Activated T-cell treated with anti-CD3 and anti-CD28 coated beads, Interleukin-2, amount 50 U/mL, for 4 hours (primary cell): ENCODE measurements at regions not wholly inside any gene's neighbourhood (a gene's known extent, or its start where the extent isn't known, plus 50 kb on each side); places are given as distances from the start of the nearest gene placed in this dataset.
"Not testable (repeated sequence)": the region's sequence is repeated elsewhere in the genome, so short reads cannot be mapped to it uniquely, and the experiment has no call there.

Experiments
- ATAC-seq, 2 donors: fragments of 200-7000 bp; cut with Tn5 transposase; one replicate each; pipeline ENCODE4 v1.10.0; 2021
- DNase-seq: peaks from one replicate; pipeline ENCODE4 v3.0.0-alpha.2; 2020
- H3K27me3 Mint-ChIP-seq: one replicate; pipeline ENCODE4 v1.8.0; 2021; ENCODE audit warnings: low read depth, mixed read lengths
- H3K36me3 Mint-ChIP-seq: one replicate; pipeline ENCODE4 v1.8.0; 2022; ENCODE audit warnings: mixed read lengths; ENCODE audit not compliant: insufficient read depth
- H3K4me1 Mint-ChIP-seq: one replicate; pipeline ENCODE4 v1.8.0; 2021; ENCODE audit warnings: low read depth, mixed read lengths
- H3K4me3 Mint-ChIP-seq: one replicate; pipeline ENCODE4 v1.8.0; 2021; ENCODE audit warnings: mild to moderate bottlenecking, moderate library complexity, mixed read lengths
- H3K9me3 Mint-ChIP-seq: one replicate; pipeline ENCODE4 v1.8.0; 2021; ENCODE audit warnings: mixed read lengths

- H3K4me3 Mint-ChIP-seq = no peak overlapping the region
- H3K27me3 Mint-ChIP-seq = no peaks in the 10 kb centered on the region
- DNase-seq (no peak), ATAC-seq (no peak)
- H3K36me3 Mint-ChIP-seq = peaks cover 7% of the 10 kb centered on the region
- no peaks in the 10 kb centered on the region for H3K4me1 Mint-ChIP-seq
- H3K9me3 Mint-ChIP-seq = peaks cover 47% of the 10 kb centered on the region
Observed at GRCh38 chr2:160826496-160826895, 332.9 kb upstream of the RBMS1 start.

DNA sequence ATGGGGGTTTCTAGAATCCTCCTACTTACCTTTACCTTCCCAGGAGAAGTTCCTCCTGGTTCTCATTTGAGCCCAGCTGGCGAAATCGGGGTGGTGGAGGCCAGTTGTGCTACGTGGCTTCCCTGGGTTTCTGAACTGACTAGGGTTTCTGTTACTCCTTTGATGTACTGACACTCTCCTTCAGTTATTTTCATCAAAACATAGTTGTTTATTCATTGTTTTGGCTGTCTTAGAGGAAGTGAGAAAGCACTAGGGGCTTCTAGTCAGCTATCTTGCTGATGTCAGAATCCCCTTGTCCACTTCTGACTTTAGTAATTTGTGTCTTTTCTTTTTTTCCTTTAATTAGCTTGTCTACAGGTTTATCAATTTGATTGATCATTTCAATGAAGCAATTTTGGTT lies 332.2 kb upstream of the TANK start:
- peaks cover 36% of the 10 kb centered on the region for H3K9me3 Mint-ChIP-seq
- no peak for ATAC-seq
- peaks cover 7% of the 10 kb centered on the region for H3K36me3 Mint-ChIP-seq
- H3K27me3 Mint-ChIP-seq = no peaks in the 10 kb centered on the region
- no peak for DNase-seq
- no peaks in the 10 kb centered on the region for H3K4me1 Mint-ChIP-seq
- no peak overlapping the region for H3K4me3 Mint-ChIP-seq

- DNase-seq, ATAC-seq, H3K4me1 Mint-ChIP-seq, H3K9me3 Mint-ChIP-seq, H3K36me3 Mint-ChIP-seq, H3K27me3 Mint-ChIP-seq, H3K4me3 Mint-ChIP-seq: not testable (repeated sequence)
Observed at GRCh38 chr2:160832381-160832780, 327.8 kb upstream of the TANK start.

- no peak for DNase-seq
- Mint-ChIP-seq H3K27me3 (peaks cover 7% of the 10 kb centered on the region), H3K4me1 (no peaks in the 10 kb centered on the region), H3K9me3 (no peaks in the 10 kb centered on the region), H3K4me3 (no peak overlapping the region), H3K36me3 (no peaks in the 10 kb centered on the region)
- no peak for ATAC-seq
Observed at GRCh38 chr2:160835166-160835565, 325.1 kb upstream of the TANK start.

DNA sequence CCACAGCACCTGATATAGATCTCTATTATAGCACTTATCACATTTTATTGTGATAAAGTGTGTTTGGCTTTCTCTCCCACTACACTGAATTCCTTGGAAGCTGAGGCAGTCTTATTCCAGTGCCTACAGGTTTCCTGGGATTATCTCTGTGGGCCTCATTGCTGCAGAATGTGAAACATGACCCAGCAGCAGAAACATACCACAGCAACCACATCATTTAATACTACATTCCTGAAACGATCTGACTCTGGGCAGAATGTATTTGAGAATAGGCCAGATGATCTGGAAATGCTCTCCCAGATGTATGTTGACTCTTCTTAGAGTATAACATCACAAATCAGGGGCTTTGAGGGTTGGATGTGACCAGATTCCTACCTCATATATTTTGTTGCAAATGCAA lies 323.5 kb upstream of the TANK start:
- Mint-ChIP-seq H3K4me1 (no peaks in the 10 kb centered on the region), H3K4me3 (no peak overlapping the region), H3K36me3 (no peaks in the 10 kb centered on the region), H3K27me3 (peaks cover 7% of the 10 kb centered on the region), H3K9me3 (no peaks in the 10 kb centered on the region)
- ATAC-seq (no peak), DNase-seq (no peak)

DNA sequence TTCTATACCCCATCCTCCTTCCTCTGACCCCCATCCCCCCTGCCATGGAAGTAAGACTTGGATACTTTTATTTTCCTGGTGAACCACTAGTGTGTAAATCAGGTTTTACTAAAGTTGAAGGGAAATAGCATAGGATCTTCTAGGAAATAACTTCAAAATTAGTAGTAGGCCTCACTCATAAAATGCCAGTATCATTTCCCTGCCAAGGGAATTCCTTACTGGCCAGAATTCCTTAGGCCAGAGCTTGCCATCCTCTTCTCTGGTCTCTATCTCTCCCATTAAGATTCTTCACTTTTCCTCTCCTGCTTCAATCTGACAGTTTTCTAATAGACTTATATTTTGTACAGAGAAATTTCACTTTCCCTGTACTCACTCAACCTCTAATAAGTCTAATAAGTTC lies 322.8 kb upstream of the TANK start:
- no peaks in the 10 kb centered on the region for H3K9me3 Mint-ChIP-seq
- no peaks in the 10 kb centered on the region for H3K36me3 Mint-ChIP-seq
- no peak overlapping the region for H3K4me3 Mint-ChIP-seq
- ATAC-seq = no peak
- no peak for DNase-seq
- H3K27me3 Mint-ChIP-seq = peaks cover 7% of the 10 kb centered on the region
- no peaks in the 10 kb centered on the region for H3K4me1 Mint-ChIP-seq

DNA sequence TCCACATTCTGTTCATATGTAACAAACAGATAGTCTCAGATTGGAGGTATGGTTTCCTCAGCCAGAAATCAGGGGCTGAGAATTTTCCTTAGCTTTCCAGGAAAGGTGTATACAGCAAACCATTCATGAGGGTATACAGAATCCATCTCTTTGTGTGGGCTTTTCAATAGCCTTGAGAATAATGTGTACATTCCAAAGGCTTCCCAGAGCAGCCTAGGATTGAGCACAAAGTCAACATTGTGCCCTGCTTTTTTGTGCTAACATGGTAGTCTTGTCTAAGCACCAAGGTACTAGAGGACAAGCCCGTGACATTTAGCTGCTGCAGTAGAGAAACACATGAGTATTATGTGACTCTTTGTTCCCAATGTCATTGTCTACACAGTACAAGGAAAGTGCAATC lies 322.1 kb upstream of the TANK start:
- ATAC-seq (no peak), DNase-seq (no peak)
- no peaks in the 10 kb centered on the region for H3K9me3 Mint-ChIP-seq
- H3K4me1 Mint-ChIP-seq = no peaks in the 10 kb centered on the region
- H3K4me3 Mint-ChIP-seq = no peak overlapping the region
- H3K27me3 Mint-ChIP-seq = peaks cover 7% of the 10 kb centered on the region
- no peaks in the 10 kb centered on the region for H3K36me3 Mint-ChIP-seq

GRCh38 chr2:160838691-160839090 lies 321.5 kb upstream of the TANK start:
- peaks cover 5% of the 10 kb centered on the region for H3K9me3 Mint-ChIP-seq
- peaks cover 2% of the 10 kb centered on the region for H3K36me3 Mint-ChIP-seq
- ATAC-seq (no peak), DNase-seq (no peak)
- H3K4me1 Mint-ChIP-seq = no peaks in the 10 kb centered on the region
- H3K4me3 Mint-ChIP-seq = no peak overlapping the region
- H3K27me3 Mint-ChIP-seq = peaks cover 7% of the 10 kb centered on the region

DNA sequence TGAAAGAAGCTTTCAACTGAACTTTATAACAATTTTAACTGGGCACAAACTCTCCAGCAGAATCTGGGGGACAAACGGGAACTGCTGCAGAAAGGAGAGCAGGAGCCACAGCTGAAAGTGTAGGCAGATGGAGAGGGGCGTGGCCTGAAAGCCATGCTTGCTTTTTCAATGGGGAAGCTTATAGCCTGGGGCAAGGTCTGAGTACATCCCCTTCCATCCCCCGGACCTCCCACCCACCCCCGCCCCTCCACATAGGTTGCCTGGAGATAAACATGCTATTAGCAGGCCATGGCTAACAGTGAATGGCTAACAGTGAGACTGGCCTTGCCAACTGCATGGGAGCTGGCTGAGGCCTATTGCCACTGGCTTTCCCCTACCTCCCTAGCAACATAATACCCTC lies 317.9 kb upstream of the TANK start:
- H3K36me3 Mint-ChIP-seq = peaks cover 3% of the 10 kb centered on the region
- H3K4me3 Mint-ChIP-seq = no peak overlapping the region
- H3K9me3 Mint-ChIP-seq = peaks cover 19% of the 10 kb centered on the region
- H3K27me3 Mint-ChIP-seq = no peaks in the 10 kb centered on the region
- no peak for ATAC-seq
- no peaks in the 10 kb centered on the region for H3K4me1 Mint-ChIP-seq
- no peak for DNase-seq

- DNase-seq (no peak), ATAC-seq (no peak)
- H3K27me3 Mint-ChIP-seq = peaks cover 3% of the 10 kb centered on the region
- H3K9me3 Mint-ChIP-seq = no peaks in the 10 kb centered on the region
- no peak overlapping the region for H3K4me3 Mint-ChIP-seq
- peaks cover 3% of the 10 kb centered on the region for H3K4me1 Mint-ChIP-seq
- no peaks in the 10 kb centered on the region for H3K36me3 Mint-ChIP-seq
Observed at GRCh38 chr2:160859096-160859495, 301.1 kb upstream of the TANK start.

- DNase-seq (no peak), ATAC-seq (no peak)
- Mint-ChIP-seq H3K4me3 (no peak overlapping the region), H3K36me3 (no peaks in the 10 kb centered on the region), H3K9me3 (no peaks in the 10 kb centered on the region), H3K4me1 (peaks cover 3% of the 10 kb centered on the region), H3K27me3 (no peaks in the 10 kb centered on the region)
Observed at GRCh38 chr2:160862226-160862625, 298.0 kb upstream of the TANK start.

GRCh38 chr2:160868891-160869290 lies 291.3 kb upstream of the TANK start:
- peaks cover 3% of the 10 kb centered on the region for H3K27me3 Mint-ChIP-seq
- H3K4me3 Mint-ChIP-seq = no peak overlapping the region
- no peaks in the 10 kb centered on the region for H3K9me3 Mint-ChIP-seq
- DNase-seq (no peak), ATAC-seq (no peak)
- no peaks in the 10 kb centered on the region for H3K4me1 Mint-ChIP-seq
- H3K36me3 Mint-ChIP-seq = no peaks in the 10 kb centered on the region

GRCh38 chr2:160869411-160869810 lies 290.8 kb upstream of the TANK start:
- Mint-ChIP-seq H3K27me3 (peaks cover 3% of the 10 kb centered on the region), H3K4me1 (no peaks in the 10 kb centered on the region), H3K9me3 (no peaks in the 10 kb centered on the region), H3K4me3 (no peak overlapping the region), H3K36me3 (no peaks in the 10 kb centered on the region)
- no peak for ATAC-seq
- DNase-seq = no peak

DNA sequence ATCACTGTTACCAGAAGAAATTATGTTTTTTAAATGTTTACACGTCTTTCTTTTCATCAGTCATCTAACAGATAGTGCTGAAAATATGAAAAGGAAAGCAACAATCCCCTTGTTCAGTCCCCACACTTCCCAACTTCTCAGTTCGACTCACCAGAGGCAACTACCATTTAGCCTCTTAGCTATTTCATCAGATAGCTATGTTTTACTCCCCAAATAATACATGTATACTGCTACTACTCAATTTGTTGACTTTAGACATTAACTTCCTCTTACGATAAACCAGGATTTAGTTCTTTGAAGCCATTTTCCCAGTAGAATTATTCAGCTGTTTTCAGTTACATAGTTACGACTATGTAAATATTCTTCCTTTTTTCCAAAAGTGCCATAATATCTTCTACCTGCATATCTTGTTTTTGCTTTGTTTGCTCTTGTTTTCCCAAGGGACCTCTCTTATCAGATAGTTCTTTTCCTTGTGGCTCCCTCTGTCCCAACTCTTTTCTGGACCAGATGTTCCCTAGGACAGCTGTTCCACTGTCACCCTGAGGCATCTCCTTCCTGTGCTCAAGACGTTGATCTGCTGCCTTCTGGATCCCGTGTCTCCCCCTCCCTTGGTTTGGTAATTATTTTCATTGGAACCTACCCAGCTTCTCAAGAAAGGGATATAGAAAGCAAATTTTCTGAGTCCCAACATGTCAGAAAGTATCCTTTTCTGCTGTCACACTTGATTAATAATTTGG lies 289.3 kb upstream of the TANK start:
- no peaks in the 10 kb centered on the region for H3K36me3 Mint-ChIP-seq
- H3K9me3 Mint-ChIP-seq = no peaks in the 10 kb centered on the region
- no peak for DNase-seq
- ATAC-seq = no peak
- H3K27me3 Mint-ChIP-seq = peaks cover 3% of the 10 kb centered on the region
- no peaks in the 10 kb centered on the region for H3K4me1 Mint-ChIP-seq
- H3K4me3 Mint-ChIP-seq = no peak overlapping the region

GRCh38 chr2:160871953-160872352 lies 288.3 kb upstream of the TANK start:
- DNase-seq (no peak), ATAC-seq (no peak)
- H3K4me3 Mint-ChIP-seq = no peak overlapping the region
- no peaks in the 10 kb centered on the region for H3K4me1 Mint-ChIP-seq
- H3K9me3 Mint-ChIP-seq = no peaks in the 10 kb centered on the region
- no peaks in the 10 kb centered on the region for H3K36me3 Mint-ChIP-seq
- peaks cover 3% of the 10 kb centered on the region for H3K27me3 Mint-ChIP-seq

DNA sequence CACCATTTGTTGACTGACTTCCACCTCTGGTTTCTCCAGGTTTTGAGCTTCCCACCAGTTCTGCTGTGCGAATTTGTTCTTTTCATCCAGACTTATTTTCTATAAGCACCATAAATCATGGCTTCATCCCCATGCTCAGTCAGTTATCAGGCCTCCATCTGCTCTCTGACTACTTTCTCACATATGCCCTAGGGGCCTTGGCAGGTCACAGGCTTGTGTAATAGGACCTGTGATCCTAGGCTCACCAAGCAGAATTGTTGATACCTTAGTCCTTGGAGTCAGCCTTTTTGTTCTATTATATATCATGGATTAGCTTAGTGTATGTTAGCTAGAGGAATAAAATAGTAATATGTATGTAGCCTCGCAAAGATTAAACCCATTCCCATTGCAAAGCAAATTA lies 284.2 kb upstream of the TANK start:
- Mint-ChIP-seq H3K4me1 (no peaks in the 10 kb centered on the region), H3K27me3 (peaks cover 4% of the 10 kb centered on the region), H3K36me3 (no peaks in the 10 kb centered on the region), H3K4me3 (no peak overlapping the region), H3K9me3 (no peaks in the 10 kb centered on the region)
- DNase-seq (no peak), ATAC-seq (no peak)
